ENCODE measurements at regions not wholly inside any gene's neighbourhood (a gene's known extent, or its start where the extent isn't known, plus 50 kb on each side); places are given as distances from the start of the nearest gene placed in this dataset.
"Not testable (repeated sequence)": the region's sequence is repeated elsewhere in the genome, so short reads cannot be mapped to it uniquely, and the experiment has no call there.

DNA sequence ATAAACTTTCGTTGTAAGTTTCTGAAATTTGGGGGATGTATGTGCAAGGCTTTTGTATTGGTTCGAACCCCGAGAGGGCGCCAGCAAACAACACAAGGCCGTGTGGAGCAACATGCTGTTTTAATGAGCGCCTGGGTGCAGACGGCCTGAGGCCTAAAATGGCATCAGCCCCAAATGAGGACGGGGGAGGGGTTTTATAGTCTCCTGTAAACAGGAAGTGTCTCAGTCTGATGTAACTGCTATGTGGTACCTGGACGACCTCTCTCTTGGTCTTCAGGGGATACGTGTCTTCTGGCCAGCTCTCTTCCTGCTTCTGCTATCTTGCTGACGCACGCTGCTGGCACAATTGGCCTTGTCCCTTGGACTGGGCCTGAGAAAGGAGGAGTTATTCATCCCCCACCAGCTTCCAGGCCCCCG lies 1348.0 kb downstream of the ADGRL3 start:
- DNase-seq, result peak; percentile 78
- intact Hi-C loops (cut with micrococcal nuclease), result no loop called here
- peak; percentile 87 for ATAC-seq

- intact Hi-C loops (cut with micrococcal nuclease), result no loop called here
- ATAC-seq (no peak), DNase-seq (no peak)
Observed at GRCh38 chr4:62544428-62544827, 1344.3 kb downstream of the ADGRL3 start.

DNA sequence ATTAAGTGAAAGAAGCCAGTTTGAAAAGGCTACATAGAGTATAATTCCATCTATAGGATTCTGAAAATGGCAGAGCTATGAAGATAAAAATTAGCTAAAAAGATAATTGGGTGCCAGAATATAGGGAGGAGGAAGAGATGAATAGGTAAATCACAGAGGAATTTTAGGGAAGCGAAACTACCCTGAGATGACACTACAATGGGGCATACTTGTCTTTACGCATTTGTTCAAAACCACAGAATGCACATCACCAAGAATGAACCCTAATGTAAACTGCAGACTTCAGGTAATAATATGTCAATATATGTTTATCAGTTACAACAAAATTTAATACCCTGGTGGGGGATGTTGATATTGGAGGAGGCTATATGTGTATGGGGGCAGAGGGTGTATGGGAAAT lies 1342.9 kb downstream of the ADGRL3 start:
- no peak for DNase-seq
- ATAC-seq, result no peak
- intact Hi-C loops (cut with micrococcal nuclease), result no loop called here

- ATAC-seq (no peak), DNase-seq (no peak)
- intact Hi-C loops (cut with micrococcal nuclease), result no loop called here
Observed at GRCh38 chr4:62533573-62533972, 1333.4 kb downstream of the ADGRL3 start.

DNA sequence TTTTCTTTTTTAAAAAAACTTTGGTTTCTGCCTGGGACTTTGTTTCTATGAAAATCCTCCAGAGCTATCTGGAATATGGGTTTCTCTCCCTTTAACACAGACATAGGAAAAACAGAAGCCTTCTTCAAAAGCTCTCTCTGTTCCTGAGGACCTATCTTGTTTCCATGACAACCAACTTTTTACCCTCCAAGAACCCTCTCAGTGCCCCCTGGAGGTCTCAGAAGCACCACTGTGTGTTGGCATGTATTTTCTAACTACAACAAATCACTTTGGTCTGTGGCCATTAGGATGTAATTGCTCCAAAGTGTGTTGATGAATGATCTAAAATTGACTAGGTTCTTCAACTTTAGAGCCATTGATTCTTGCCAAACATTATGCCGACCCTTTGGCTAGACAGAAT lies 1331.6 kb downstream of the ADGRL3 start:
- intact Hi-C loops (cut with micrococcal nuclease), result no loop called here
- ATAC-seq (no peak), DNase-seq (no peak)

DNA sequence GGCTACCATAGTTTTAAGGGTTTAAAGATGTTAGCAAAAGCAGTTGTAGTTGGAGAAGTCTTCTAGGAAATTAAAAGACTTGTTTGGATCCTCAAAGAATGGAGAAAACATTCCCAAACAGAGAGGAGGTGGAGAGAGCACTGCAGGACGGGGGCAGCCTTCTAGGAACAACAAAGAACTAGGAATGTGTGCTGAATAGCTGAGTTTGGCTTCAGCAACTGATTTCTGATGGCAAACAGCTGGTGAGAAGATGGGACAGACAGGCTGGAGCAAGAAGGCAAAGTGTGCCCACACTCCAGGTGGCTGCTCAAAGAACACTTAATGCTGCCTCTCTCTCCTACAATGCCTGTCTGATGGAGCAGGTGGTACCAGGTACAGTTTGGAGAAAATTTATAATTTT lies 1331.1 kb downstream of the ADGRL3 start:
- ATAC-seq (no peak), DNase-seq (no peak)
- intact Hi-C loops (cut with micrococcal nuclease), result no loop called here

- no peak for ATAC-seq
- intact Hi-C loops (cut with micrococcal nuclease), result no loop called here
- no peak for DNase-seq
Observed at GRCh38 chr4:62528874-62529273, 1328.7 kb downstream of the ADGRL3 start.

DNA sequence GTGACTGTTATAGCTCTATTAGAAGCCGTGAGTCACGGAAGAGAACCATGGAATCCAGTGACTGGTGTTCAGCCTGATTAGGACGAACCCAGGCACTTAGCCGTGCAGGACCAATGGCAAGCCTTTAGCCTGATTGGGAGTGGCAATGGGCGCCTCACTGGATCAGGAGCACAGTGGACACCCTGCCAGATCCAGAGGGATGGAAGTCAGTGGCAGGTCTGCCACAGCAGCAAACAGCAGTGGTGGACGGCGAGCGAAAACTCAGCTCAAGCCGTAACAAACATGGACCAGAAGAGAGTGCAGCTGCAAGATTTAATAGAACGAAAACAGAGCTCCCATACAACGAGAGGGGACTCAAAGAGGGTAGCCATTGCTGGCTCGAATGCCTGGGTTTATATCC lies 1326.5 kb downstream of the ADGRL3 start:
- DNase-seq (no peak), ATAC-seq (no peak)
- intact Hi-C loops (cut with micrococcal nuclease), result no loop called here

- DNase-seq (no peak), ATAC-seq (no peak)
- intact Hi-C loops (cut with micrococcal nuclease), result no loop called here
Observed at GRCh38 chr4:62523256-62523655, 1323.1 kb downstream of the ADGRL3 start.

DNA sequence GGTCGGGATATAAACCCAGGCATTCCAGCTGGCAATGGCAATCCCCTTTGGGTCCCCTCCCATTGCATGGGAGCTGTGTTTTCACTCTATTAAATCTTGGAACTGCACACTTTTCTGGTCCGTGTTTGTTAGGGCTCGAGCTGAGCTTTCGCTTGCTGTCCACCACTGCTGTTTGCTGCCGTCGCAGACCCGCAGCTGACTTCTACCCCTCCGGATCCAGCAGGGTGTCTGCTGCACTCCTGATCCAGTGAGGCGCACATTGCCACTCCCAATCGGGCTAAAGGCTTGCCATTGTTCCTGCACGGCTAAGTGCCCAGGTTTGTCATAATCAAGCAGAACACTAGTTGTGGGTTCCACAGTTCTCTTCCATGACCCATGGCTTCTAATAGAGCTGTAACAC lies 1322.1 kb downstream of the ADGRL3 start:
- ATAC-seq (no peak), DNase-seq (no peak)
- intact Hi-C loops (cut with micrococcal nuclease), result no loop called here

DNA sequence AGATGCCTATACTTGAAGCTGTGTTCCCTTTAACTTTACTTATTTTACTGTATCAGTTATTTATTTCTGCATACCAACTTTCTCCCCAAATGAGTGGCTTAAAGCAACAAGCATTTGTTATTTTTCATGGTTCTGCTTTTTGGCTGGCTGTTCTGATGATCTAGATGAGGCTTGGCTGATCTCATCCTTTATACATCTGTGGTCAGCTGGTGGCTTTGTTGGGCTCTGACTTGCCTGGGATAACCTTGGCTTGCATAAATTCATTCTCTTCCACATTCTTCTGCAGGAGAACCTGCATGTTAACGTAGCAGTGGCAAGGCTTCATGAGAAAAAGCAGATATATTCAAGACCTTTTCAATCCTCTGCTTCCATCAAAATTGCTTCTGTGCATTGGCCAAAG lies 1317.6 kb downstream of the ADGRL3 start:
- intact Hi-C loops (cut with micrococcal nuclease), result no loop called here
- ATAC-seq (peak; percentile 53), DNase-seq (no peak)

DNA sequence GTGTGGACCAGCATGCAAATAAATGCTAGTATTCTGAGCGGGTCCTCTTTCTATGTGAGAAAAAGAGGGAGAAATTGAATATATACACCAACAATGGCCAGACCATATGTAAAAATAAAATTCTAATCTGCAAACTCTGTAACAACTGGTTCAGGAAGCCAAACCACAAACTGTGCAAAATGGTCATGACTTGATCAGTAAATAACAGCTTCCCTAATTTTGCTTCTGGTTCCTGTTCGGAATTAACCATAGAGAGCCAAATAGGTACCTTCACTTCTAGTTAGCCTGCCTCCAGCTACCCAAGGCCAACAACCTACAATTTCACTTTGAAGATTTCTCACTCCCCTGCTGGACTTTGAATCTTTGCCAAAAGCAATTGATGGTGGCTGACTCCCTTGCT lies 1313.2 kb downstream of the ADGRL3 start:
- no peak for DNase-seq
- no peak for ATAC-seq
- intact Hi-C loops (cut with micrococcal nuclease), result no loop called here

GRCh38 chr4:62512271-62512670 lies 1312.1 kb downstream of the ADGRL3 start:
- ATAC-seq (no peak), DNase-seq (no peak)
- intact Hi-C loops (cut with micrococcal nuclease), result no loop called here

- intact Hi-C loops (cut with micrococcal nuclease), result no loop called here
- DNase-seq (no peak), ATAC-seq (no peak)
Observed at GRCh38 chr4:62510228-62510627, 1310.1 kb downstream of the ADGRL3 start.

- no peak for ATAC-seq
- intact Hi-C loops (cut with micrococcal nuclease), result no loop called here
- DNase-seq, result no peak
Observed at GRCh38 chr4:62500296-62500695, 1300.2 kb downstream of the ADGRL3 start.

DNA sequence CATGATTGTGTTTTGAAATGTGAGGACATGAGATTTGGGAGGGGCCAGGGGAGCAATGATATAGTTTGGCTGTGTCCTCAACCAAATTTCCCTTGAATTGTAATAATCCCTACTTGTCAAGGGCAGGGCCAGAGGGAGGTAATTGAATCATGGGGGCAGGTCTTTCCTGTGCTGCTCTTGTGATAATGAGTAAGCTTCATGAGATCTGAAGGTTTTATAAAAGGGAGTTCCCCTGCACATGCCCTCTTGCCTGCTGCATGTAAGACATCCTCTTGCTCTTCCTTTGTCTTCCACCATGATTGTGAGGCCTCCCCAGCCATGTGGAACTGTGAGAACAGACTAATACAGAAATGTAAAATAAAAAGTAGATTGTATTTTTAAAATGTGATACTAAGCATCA lies 1294.9 kb downstream of the ADGRL3 start:
- intact Hi-C loops (cut with micrococcal nuclease), result no loop called here
- DNase-seq, result no peak
- ATAC-seq, result no peak

GRCh38 chr4:62491756-62492155 lies 1291.6 kb downstream of the ADGRL3 start:
- intact Hi-C loops (cut with micrococcal nuclease); ATAC-seq; DNase-seq: not testable (repeated sequence)

DNA sequence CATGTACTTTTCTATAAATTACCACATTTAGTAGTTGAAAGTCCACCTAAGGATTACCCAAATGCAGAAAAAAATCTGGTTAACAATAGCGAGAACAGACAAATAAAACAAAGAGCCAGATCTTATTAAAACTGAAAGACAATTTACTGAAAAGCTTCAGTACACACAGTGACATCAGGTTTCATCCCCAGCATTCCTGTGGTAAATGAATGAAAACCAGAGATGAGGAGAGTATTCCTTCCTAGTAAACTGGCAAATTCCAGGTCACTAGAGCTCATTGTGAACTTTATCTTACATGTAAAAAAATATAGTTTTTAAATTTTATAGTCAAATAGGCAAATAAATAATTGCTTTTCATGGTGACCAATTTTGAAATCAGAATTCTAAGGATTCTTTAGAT lies 1290.5 kb downstream of the ADGRL3 start:
- ATAC-seq (no peak), DNase-seq (no peak)
- intact Hi-C loops (cut with micrococcal nuclease), result no loop called here

DNA sequence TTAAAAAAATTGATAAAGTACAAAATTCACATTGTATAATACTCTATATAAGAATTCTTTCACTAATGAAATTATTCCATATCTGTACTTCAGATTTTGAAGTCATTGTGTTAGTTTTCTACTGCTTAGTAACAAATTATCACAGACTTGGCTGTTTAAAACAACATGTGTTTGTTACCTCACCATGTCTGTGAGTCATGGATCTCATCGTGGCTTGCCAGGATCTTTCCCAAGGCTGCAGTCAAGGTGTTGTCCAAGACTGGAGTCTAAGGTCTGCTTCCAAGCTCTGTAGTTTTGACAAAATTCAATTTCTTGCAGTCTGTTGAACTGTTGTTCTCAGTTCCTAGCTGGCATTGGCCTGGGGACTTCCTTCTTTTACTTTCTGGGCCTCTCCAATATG lies 1286.9 kb downstream of the ADGRL3 start:
- intact Hi-C loops (cut with micrococcal nuclease), result no loop called here

DNA sequence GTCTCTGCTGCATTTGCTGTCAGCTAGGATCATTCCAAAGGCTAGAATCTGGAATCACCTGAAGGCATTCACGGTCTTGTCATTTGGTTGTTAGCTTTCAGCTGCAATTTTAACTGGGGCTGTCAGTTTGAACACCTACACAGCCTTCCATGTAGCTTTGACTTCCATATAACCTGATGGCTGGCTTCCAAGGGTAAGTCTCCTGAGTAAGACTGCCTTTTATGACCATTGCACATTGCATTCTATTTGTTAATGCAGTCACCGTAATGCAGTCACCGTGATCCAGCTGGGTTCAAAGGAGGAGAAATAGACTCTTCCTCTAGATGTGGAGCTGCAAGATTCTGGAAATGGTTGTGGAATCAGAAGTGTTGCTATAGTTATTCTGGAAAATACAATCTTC lies 1284.2 kb downstream of the ADGRL3 start:
- intact Hi-C loops (cut with micrococcal nuclease), result no loop called here
- ATAC-seq (no peak), DNase-seq (no peak)

More for the DNA sequence above, 1286.9 kb downstream of the ADGRL3 start:
- no peak for ATAC-seq
- DNase-seq, result no peak

DNA sequence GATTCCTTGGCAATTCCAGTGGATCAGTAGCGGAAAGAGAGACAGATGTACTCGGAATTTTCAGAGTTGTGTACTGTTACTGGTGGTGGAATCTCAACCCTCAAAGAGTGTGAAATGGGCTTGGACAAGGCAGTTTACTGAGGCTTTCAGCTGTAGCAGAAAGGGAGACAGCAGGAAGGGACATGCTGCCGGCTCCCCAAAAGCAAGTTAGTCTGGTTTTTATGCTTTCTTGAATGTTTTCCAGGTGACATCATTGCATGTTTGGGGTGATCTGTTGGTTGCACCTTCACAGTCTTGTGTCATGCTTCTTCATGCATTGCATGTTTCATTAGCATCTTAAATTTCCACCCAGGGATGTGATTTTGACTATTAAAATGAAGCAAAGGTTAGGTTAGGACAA lies 1282.2 kb downstream of the ADGRL3 start:
- intact Hi-C loops (cut with micrococcal nuclease), result no loop called here
- DNase-seq, result no peak
- ATAC-seq, result no peak

GRCh38 chr4:62475596-62475995 lies 1275.5 kb downstream of the ADGRL3 start:
- no peak for DNase-seq
- intact Hi-C loops (cut with micrococcal nuclease), result no loop called here
- no peak for ATAC-seq

Data from left ventricle myocardium superior (tissue), 1 donor.